CD4-positive, alpha-beta T cell treated with Interleukin-1 beta for 1 hour (primary cell): ENCODE measurements at regions not wholly inside any gene's neighbourhood (a gene's known extent, or its start where the extent isn't known, plus 50 kb on each side); places are given as distances from the start of the nearest gene placed in this dataset.
"Not testable (repeated sequence)": the region's sequence is repeated elsewhere in the genome, so short reads cannot be mapped to it uniquely, and the experiment has no call there.

ENCODE experiments used
- DNase-seq, 2 donors: peaks; one replicate each; pipeline ENCODE4 v3.0.0-alpha.2; 2020 to 2022

DNA sequence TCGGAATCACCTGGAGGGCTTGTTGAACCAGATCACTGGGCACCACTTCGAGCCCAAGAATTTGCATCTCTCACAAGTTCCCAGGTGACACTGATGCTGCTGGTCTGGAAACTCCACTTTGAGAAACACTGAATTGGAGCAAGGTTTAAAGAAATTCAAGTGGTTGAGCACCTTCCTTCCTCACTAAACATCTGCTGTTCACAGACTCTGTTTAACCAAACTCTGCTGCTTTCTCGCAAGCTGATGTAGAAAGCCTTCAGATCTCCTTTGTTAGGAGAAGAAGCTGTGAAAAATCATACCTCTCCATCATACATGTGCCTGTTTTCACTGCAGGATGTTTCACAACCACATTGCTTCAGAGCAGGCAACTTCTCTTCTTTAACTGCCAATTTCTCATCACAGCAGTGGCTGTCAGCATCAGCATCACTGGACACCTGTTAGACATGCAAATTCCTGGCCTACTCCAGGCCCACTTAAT lies 87.5 kb upstream of the TOP1 start:
- DNase-seq: no peak

DNA sequence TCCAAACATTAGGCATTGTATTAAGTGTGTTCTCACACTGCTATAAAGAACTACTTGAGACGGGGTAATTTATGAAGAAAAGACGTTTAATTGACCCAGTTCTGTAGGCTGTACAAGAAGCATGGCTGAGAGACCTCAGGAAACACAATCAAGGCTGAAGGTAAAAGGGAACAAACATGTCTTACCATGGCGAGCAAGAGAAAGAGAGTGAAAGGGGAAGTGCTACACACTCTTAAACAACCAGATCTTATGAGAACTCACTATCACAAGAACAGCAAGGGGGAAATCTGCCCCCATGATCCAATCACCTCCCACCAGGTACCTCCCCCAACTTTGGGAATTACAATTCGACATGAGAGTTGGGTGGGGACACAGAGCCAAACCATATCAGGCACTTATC lies 86.6 kb upstream of the TOP1 start:
- no peak for DNase-seq

DNA sequence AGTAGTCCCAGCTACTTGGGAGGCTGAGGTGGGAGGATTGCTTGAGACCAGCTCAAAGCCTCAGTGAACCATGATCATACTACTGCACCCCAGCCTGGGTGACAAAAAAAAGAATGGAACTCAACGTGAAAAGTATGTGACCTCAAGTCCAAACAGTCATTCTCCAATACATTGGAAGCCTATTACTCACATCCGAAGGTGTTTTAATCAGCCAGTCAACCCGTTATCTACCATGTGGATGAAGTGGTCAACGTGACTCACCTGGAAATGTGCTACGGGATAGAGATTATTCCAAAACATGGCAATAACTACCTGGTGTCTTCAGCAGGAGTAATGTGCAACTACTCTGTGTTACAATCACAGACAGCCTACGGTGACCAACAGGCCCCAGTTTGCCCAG lies 85.8 kb upstream of the TOP1 start:
- DNase-seq: no peak

DNA sequence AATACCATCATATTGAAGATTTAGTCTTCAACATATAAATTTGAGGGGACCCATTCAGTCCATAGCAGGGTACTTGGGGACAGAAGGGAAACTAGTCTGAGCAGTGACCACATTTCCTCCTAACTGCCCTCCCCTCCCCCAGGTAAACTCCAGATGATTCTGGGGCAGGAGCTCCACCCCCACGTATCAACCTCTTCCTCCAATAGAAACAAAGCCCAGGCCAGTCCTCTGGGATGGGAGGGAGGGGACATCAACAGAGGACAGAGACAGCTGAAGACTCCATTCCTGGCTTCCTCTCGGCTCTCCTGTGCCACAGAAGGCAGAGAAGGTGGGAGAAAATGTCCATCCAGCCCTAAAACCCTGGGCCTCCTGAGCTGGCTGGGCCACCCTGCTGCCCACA lies 85.0 kb upstream of the TOP1 start:
- no peak for DNase-seq

DNA sequence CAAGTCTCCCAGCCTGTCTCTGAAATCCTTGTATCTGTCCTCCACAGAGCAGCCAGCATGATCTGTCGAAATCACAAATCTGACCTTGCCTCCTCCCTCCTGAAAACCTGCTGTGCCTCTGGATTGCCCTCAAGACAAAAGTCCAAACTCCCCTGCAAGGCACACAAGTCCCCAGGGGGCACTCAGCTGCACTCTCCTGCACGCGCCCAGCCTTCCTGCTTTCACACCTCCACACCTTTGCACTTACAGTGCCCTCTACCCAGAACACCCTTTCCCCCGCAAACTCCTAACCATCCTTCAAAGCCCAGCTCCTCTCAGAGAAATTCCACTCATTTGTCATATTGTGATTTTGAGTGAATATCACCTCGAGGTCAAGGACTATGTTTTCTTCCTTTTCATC lies 83.4 kb upstream of the TOP1 start:
- DNase-seq: no peak

DNA sequence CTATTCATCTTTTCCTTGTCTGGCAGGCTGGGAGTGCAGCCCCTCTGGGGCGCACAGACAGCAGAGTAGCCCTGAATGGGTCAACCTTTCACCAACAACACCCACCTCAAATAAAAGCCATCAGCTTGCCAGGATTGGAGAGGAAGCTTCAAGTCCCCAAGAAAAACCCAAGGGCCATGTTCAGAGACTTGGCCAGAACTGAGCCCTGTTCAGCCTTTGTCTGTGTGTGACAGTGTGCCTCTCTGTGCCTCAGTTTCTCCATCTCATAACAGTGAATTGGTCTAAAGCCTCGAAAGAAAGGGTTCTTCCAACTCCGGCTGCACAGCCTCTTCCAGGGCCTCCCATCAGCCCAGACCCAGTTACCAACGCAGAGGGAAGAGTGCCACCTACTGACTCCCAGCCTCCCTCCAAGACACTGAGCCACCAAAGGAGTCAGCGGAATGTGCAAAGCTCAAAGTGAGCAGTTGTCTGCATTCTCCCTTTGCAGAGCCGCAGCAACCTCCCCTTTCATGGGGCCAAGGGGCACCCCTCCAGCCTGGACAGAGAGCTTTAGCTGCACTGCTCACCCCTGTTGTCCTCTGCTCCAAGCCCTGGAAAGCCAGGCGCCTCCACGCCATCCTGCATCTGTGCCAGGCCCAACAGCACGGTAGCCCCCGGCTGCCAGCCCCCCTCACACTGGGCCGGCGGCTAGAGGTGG lies 82.7 kb upstream of the TOP1 start:
- peak in 1 of 2 donors; percentile 24 for DNase-seq

DNA sequence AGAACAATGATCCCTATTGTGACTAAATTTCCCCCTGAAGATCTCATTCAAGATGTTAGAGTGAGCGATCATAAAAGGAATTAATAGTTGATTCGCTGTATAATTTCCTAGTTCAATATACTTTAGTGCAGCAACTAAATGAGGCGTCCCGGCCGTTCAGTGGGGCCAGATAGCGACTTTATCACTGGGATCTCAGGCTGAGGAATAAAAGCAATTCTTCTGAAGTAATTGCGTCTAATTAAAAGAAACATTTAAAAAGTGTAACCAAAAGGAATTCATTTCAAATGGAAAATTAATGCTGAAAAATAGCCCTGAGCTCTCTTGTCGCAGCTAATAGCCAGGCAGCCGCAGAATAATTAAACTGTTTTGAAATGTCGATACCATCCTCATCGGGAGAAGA lies 82.2 kb upstream of the TOP1 start:
- DNase-seq: no peak

DNA sequence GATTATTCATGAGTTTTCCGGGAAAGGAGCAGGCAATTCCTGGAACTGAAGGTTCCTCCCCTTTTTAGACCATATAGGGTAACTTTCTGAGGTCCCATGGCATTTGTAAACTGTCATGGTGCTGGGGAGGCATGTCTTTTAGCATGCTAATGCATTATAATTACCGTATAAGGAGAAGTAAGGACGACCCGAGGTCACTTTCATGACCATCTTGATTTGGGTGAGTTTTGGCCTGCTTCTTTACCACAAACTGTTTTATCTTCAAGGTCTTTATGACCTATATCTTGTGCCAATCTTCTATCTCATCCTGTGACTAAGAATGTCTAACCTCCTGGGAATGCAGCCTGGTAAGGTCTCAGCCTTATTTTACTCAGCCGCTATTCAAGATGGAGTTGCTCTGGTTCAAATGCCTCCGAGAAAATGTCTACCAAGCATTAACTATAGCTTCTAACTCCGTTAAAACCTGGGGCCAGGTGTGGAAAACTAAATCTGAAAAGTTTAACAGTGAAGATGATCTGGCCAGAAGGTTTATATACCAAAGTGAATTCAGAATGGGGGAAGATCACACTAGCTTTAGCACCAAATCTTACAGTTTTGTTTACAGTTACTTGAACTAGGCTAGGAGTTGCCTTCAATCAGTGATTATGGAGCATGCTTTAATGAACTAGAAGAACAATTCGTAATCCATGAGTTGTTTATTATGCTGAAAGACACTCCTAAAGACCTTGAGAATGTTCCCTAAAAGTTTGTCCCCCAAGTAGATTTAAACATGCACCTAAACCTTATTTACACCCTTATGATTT lies 80.0 kb upstream of the TOP1 start:
- DNase-seq: no peak

DNA sequence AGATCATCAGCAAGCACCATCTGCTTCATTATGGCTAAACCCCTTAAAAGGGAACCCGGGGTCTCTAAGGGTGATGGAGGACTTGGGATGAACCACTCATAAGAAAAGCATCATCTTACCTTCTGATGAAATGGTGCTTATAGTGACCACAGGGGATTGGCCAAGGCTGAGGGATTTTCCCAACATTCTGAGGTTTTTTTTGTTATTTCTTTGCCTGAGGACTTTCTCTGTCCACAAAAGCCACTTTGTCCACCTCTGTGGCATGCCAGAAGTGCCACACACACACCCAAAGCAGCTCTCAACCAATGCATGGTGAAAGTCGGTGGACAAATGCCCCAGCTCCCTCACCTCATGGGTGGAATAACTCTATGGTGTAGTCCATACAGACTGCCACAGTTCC lies 79.3 kb upstream of the TOP1 start:
- no peak for DNase-seq

DNA sequence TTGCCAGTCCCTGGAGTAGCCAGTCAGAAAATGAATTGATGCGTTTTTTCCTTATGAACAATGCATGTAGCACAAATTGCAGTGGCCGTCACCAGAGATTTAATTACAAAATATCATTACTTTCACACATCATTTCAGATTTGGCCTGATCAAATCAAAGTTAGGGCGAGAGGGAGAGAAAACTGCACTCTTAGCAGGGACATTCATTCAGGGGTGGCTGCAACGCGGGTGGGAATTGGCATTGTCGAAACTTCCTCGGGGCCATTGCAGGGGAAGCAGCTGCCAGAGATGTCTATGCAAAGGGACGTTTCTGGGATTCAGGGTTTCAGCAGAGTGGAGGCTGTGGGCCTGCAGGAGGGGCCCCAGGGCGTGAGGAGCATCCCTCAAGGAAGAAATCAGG lies 76.5 kb upstream of the TOP1 start:
- DNase-seq: no peak

DNA sequence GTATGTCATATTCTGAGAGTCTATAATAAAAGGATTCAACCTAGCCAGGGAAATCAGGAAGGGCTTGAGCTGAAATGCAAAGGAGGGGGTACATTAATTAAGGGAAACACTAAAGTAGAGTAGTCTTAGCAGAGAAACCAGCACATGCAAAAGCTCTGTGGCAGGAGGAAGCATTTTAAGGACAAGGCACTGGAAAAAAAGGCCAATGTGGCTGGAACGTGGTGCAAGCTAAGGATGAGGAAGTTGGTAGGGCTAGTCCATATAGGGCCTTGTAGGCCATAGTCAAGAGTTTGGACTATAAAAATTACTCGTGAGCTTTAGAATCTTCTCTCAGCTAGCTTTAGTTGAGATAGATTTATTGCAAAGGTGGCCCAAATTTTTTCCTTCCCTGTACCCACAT lies 75.2 kb upstream of the TOP1 start:
- no peak for DNase-seq

DNA sequence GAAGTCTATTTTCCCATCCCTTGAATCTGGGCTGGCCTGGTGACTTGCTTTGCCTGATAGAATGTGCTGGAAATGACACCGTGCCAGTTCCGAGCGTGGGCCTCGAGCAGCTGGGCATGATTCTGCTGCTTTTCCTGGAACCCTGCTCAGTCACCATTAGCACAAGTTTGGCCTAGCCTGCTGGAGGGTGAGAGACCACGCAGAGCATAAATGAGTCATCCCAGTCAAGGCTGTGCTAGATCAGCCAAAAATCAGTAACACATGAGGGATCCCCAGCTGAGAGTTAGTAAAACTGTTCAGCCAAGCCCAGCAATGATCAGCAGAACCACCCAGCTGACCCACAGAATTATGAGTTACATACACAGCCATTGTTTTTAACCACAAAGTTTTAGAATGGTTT lies 74.8 kb upstream of the TOP1 start:
- no peak for DNase-seq

DNA sequence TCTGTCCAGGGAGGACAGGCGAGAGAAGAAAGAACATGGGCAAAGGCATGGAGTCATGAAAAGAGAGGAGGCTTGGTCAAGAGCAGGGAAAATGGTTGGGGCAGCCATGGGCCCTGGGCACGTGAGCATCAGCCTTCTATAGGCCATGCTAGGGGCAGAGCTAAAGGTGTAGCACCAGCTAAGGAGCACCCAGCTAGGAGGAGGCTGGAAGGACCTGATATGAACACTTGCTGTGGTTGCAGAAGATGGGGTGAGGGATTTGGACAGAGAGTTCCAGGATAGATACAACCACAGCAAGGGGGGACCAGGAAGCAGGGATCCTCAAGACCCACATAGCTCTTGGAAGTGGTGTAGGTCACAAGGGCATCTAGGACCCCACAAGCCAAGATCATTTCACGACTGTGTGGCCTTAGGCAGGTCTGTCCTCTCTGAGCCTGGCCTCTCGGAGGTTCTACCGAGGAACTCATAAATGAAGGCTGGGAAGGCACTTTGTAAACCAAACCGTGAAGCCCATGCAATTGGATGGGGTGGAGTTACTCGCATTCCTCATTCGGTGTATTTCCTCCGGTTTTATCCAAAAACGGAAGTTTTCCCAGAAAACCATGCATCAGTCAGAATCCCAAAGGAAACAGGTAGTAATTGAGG lies 74.0 kb upstream of the TOP1 start:
- DNase-seq: no peak

DNA sequence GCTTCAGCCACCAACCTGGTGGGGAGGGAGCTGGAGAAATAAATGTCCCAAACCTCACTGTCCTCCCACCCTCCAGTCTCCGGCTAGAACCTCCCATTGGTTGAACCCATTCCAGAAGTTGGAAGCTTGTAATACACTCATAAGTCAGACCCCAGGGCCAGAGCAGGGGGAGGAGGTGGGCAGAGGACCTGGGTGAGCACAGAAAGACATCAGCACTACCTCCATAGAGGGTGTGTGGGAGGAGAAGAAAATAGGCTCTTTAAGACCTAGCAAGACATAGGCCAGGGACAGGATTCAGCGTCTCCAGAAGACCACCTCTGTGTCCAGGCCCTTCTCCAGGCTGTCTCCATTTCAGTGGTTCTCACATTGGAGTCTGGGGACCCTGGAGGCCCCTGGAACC lies 73.3 kb upstream of the TOP1 start:
- no peak for DNase-seq

DNA sequence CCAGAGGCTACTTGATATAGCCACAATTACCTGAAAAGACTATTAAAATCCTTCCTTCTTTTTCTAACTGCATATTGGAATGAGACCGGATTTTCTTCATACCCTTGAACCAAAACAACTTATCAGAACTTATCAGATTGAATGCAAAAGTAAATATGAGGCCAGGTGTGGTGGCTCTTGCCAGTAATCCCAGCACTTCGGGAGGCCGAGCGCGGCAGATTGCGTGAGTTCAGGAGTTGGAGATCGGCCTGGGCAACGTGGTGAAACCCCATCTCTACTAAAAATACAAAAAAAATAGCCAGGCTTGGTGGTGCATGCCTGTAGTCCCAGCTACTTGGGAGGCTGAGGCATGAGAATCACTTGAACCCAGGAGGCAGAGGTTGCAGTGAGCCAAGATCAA lies 72.8 kb upstream of the TOP1 start:
- DNase-seq: not testable (repeated sequence)

DNA sequence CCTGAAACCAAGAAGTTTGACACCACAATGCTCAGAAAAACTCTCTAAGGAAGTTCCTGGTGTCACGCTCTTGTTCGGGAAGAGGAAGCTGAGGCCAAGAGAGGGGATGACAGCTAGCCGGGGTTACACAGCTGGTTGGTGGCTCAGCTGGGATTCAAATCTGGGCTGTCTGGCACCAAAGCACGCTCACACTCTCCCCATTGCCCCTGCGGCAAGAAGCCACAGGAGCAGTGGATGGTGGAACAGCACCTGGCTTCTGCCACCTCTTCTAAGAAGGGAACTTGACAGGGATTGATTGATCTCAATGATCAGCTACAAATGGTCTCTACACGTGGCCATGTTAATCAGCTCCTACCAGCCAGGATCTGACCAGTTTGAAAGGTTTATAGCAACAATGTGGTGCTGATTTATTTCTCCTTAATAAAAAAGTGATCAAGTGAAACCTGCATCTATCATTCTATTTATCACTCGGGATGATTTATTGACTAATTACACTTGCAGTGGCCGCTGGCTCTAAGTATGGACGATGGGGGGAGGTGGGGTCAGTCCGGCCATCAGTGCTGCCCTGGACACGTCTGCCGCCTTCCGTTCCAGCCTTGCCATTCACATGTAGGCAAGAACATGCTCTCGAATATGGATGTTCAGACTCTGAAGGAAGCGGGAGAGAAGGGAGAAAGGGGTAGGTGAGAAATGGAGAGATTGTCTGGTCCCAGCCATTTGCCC lies 71.9 kb upstream of the TOP1 start:
- peak in 1 of 2 donors; percentile 21 for DNase-seq

DNA sequence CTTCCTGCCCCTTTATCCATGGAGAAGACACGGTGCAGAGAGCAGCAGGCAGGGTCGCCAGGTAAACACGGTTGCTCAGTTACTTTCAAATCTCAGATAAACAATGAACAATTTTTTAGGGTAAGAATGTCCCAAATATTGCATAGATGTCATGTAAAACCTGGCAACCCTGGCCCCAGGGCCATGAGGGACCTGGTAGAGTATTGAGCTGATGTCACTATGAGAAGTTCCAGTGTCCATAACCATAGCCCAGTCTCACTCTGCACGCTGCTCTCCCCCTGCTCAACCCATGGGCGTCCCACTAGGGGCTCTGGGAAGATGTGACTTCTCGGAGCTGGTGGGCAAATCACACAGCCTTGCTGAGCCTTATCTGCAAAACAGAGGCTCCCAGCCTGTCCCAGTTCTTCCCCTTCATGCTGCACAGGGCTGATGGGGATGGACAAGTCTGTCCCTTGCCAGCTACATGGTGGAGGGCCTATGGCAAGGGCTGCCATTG lies 71.3 kb upstream of the TOP1 start:
- DNase-seq: no peak

DNA sequence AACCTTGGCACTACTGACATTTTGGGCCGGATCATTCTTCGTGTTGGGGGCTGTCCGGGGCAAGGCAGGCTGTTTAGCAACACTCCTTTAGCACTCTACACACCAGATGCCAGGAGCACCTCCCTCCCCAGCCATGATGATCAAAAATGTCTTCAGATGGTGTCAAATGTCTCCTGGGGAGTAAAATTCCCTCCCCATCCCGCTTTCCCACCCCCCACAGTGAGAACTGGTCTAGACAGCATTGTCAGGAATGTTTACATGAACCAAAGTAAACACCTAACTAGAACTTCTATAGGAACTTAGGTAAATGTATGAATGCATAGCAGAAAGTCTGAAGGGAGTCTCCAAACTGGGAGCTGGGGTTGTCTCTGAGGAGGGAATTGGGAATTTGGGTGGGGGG lies 70.0 kb upstream of the TOP1 start:
- no peak for DNase-seq

DNA sequence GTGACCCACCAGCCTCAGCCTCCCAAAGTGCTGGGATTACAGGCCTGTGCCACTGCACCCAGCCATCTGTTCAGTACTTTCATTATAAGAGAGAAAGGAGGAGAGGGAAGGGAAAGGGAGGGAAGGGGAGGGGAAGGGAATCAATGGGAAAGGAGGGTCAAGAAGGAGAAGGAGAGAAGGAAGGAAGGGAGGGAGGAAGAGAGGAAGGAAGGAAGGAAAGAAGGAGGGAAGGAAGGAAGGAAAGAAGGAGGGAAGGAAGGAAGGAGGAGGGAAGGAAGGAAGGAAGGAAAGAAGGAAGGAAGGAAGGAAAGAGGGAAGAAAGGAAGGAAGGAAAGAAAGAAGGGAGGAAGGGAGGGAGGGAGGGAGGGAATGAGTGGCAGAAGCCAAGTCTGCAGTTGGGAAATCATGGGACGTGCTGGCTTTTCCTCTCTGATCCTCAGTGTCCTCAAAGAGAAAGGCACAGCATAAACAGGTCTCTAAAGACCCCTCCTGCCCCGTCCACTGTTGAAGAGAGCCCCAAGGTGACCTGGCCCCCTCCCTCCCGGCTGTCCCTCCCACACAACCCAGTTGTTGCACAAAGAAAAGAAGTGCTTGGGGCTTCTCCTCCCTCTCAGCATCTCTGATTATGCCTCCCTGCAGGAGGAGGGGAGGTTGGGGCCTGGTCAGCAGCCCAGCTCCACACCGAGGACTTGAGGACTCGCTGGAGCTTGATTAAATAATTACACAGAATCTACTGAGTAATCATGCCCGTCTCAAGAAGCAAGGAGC lies 69.1 kb upstream of the TOP1 start:
- DNase-seq: no peak

DNA sequence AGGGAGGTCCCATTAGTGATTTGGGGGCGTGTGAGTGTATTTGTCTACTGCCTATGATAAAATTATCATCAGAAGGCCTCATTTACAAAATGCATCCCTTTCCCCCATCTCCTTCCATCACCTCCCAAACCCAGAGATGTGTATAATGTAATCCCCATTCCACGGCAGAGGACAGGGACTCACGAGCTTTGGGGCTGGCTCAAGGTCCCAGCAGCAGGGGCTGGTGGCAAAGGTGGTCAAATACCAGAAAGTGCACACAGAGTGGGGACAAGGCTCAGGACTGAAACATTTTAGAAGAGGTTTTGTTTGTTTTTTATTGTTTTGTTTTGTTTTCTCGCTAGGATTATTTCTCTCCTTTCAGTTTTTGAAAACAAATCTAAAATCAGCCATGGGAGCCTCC lies 68.5 kb upstream of the TOP1 start:
- no peak for DNase-seq

DNA sequence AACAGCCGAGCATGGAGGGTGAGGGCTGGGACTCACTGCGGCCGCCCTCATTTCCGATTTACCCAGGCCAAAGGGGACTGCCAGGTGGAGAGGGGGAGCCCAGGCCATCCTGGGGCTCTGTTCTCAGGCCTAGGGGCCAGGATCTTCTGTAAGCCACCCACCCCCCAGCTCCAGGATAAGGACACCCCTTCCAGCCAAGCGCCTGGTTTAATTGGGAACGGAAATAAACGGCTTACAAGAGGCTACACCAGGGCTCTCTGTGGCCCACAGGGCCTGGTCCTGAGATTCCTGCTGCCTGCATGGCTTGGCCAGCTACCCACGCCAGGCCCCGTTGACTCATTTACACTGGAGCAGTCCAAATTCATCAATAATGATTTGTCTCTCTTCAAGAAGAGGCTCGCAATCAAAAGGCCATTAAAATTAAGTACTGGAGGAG lies 68.1 kb upstream of the TOP1 start:
- DNase-seq: no peak

DNA sequence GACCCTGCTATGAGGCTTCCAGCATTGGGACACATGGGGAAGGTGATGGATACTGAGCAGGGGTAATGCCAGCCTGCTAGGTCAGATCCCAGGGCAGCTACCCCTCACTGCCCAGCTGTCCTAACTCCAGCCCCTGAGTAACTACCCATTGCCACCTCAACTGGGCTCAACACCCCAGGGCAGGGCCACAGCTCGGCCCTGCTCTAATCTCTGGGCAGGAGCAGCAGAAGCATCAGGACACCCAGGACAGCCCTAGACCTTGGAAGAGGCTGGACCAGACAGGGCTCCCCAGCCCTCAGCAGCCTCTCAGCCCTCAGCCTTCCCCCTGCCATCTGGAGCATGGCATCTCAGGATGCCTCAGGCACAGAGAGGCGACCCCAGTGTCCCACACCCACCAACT lies 67.4 kb upstream of the TOP1 start:
- no peak for DNase-seq
